ENCODE measurements at regions not wholly inside any gene's neighbourhood (a gene's known extent, or its start where the extent isn't known, plus 50 kb on each side); places are given as distances from the start of the nearest gene placed in this dataset.

DNA sequence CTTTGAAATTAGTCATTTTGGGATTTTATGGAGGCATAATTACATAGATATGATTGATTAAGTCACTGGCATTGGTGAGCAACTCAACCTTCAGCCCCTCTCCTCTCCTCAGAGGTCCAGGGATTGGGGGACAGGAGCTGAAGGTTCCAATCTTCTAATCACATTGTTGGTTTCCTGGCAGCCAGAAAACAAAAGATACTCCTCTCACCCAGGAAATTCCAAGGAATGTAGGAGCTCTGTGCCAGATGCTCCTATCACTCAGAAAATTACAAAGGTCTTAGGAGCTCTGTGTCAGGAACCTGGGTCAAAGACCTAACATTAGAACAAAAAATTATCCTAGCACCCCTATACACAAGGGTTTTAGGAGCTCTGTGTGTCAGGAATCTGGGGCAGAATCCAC, 679.7 kb upstream of the ID4 start:
- TF ChIP-seq CTCF (IDR thresholded peaks at IDR 0.05) (no peak), POLR2A (IDR thresholded peaks at IDR 0.05; ENCODE audit: low read depth) (no peak), EP300 (IDR thresholded peaks at IDR 0.05) (no peak)

Measured in esophagus muscularis mucosa (tissue), 4 donors.